ENCODE measurements at regions not wholly inside any gene's neighbourhood (a gene's known extent, or its start where the extent isn't known, plus 50 kb on each side); places are given as distances from the start of the nearest gene placed in this dataset.

DNA sequence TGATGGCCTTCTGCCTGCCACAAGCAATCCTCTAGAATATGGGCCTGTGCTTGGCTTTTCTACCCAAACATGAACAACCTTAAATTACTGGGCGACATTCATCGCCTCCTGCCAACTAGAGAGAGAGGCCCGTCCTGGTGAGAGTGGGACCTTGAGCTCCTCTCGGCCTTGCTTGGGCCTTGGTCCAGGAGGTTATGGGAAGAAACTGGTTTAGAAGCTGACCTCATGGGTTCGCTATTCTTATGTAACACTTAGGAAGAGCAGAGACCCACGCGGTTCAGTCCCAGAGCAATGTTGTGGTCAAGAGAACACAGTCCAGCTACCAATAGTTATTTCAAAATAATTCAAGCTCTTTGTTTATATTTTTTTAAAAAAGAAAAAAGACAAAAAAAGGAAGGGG is 176.3 kb upstream of the ZNF32 start:
- TF ChIP-seq, protein P1, sequence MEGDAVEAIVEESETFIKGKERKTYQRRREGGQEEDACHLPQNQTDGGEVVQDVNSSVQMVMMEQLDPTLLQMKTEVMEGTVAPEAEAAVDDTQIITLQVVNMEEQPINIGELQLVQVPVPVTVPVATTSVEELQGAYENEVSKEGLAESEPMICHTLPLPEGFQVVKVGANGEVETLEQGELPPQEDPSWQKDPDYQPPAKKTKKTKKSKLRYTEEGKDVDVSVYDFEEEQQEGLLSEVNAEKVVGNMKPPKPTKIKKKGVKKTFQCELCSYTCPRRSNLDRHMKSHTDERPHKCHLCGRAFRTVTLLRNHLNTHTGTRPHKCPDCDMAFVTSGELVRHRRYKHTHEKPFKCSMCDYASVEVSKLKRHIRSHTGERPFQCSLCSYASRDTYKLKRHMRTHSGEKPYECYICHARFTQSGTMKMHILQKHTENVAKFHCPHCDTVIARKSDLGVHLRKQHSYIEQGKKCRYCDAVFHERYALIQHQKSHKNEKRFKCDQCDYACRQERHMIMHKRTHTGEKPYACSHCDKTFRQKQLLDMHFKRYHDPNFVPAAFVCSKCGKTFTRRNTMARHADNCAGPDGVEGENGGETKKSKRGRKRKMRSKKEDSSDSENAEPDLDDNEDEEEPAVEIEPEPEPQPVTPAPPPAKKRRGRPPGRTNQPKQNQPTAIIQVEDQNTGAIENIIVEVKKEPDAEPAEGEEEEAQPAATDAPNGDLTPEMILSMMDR (IDR thresholded peaks at IDR 0.05; ENCODE audit: borderline replicate concordance, extremely low read depth, low read length, poor library complexity, severe bottlenecking) = no peak
- TF ChIP-seq EZH2 (IDR thresholded peaks at IDR 0.05; ENCODE audit: borderline replicate concordance, low read depth, low read length, severe bottlenecking) = no peak
